ENCODE measurements at regions not wholly inside any gene's neighbourhood (a gene's known extent, or its start where the extent isn't known, plus 50 kb on each side); places are given as distances from the start of the nearest gene placed in this dataset.
"Not testable (repeated sequence)": the region's sequence is repeated elsewhere in the genome, so short reads cannot be mapped to it uniquely, and the experiment has no call there.

DNA sequence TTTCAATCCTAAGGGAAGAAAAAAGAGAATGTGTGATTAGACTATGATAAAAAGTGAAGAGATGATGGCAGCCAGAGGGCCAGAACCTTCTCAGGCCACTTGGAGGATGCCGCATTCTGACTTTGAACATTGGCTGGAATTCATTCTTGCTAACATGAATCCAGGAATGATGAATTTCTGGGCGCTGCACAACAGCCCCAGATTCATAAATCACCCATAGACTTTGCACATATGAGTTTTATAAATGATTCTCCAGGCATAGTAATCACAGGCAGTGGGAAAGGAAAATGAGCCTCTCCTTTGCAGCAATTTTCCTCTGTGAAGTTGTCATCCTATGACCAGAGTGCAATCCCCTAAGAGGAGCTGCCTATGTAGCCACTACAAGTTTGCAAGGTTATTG lies 555.4 kb downstream of the KCTD12 start:
- DNase-seq, result no peak

DNA sequence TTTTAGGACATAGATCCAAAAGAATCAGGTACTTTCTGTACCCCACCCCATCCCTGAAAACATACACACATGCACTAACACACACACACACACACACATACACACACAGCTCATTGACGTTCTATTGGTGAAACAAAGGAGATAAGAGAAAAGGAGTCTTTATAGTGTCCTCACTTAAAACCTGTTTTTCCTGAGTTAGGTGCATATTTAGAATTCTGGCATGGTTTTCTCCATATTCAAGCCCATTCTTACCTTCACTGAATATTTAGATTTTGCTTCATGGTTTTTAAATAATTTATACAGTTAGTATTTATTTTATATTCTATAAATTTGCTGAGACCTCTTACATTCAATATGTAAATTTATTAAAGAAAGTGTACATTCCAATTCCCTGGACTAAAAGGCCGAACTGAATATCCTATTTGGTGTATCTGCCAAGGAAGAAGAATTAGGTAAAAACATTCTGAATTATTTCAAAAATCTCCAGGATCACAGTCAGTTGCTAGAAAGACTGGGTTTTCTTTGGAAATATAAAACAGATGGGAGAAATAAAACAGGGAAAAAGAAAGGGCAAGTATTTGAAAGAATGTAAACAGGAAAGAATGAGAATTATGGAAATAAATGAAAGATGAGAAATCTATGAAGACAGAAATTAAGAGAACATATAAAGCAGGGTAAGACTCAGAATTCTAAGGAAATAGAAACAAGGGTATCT lies 556.2 kb downstream of the KCTD12 start:
- DNase-seq, result no peak

DNA sequence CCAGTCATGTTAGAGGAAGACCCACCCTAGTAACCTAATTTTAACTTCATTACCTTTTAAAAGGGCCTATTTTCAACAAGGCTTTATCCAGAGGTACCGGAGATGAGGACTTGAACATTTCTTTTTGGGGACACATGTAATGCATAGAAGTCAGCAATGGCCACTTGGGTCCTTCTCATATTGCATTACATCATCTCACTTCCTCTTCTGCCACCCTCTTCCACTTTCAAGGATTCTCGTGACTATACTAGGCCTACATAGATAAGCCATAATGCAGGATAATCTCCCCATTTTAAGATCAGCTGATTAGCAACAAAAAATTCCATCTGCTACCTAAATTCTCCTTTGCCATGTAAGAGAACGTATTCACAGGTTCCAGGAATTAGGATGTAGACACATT lies 557.2 kb downstream of the KCTD12 start:
- no peak for DNase-seq

DNA sequence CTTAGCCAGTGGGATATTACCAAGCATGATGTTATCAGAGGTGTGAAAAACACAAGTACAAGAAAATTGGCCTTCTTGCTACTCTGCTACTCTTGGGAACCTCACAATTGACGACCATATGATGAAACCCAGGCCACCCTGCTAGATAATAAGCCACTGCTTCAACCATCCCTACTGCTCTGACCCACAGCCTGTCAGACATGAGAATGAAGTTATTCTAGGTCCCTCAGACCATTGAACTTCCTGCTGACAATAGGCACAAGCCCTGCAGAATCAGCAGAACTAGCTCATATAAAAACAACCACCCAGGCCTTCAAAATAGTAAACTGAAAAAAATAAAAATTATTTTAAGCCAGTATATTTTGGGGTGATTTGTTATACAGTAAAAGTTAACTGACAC lies 559.9 kb downstream of the KCTD12 start:
- DNase-seq, result no peak

DNA sequence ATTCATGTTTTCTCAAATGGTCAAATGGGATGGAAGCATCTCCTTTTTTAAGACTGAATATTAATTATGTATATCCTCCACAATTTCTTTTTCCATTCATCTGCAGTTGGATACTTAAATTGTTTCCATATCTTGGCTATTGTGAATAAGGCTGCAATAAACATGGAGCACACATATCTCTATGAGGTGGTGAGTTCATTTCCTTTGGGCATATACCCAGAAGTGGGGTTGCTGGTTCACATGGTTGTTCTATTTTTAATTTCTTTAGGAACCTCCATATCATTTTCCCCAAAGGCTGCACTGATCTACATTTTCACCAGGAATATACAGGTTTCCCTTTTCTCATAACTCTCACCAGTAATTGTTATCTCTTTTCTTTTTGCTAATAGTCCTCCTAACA lies 566.3 kb downstream of the KCTD12 start:
- DNase-seq, result no peak

DNA sequence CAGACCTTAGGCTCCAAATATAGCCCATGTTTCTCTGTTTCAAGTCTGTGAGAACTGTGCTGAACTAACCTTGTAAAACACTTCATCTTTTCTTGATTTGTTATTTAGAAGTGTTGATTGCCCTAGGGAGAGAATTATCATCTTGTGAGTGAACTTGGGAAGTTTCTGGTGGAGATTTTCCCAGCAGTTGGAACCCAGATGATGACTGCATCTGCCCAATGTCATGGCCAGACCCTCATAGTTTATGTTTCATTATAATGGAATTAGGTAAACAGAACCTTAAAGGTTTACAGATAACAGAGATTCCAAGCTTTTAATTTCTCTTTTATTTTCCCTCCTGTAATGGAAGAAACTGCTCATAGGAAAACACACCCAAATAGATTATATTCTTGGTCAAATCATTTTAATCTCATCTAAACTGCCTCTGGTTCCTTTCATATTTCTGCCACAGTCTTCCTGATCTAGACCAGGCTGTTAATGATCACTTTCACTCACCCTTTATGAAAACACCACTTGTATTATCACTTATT lies 569.1 kb downstream of the KCTD12 start:
- no peak for DNase-seq

DNA sequence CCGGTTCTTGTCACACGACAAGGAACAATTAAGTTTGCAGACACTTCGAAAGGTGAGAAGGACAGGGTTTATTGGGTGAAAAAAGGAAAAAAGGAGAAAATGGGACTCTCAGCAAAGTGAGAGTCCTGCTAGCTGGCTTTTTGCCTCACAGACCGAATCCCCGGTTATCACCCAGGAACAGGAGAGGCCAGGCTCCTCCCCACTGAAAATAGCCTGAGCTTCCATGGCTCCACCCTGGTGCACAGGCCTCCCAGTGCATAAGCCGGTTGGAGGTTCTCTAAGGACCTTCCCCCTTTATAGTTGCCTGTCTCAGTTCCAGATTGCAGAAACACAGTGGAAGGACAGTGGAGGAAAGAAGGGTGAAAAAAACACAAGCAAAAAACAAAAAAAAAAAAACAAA lies 571.7 kb downstream of the KCTD12 start:
- no peak for DNase-seq

DNA sequence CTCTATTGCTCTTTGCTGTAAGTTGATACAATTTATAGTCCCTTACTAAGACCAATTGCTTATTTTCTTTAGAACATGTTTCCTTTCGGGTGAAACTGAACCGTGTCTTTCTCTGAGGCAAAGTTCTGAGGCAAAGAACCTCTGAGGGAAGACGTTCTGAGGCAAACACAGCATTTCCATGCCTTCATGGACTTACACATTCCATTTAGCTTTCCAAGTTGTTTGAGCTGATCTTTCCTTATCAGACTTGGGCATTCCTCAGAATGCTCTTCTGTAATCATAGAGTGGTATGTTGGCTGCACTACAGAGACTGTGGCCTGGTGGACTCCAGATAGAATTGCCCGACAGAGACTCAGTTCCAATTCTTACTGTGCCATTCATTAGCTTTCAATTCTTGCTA lies 579.1 kb downstream of the KCTD12 start:
- no peak for DNase-seq

DNA sequence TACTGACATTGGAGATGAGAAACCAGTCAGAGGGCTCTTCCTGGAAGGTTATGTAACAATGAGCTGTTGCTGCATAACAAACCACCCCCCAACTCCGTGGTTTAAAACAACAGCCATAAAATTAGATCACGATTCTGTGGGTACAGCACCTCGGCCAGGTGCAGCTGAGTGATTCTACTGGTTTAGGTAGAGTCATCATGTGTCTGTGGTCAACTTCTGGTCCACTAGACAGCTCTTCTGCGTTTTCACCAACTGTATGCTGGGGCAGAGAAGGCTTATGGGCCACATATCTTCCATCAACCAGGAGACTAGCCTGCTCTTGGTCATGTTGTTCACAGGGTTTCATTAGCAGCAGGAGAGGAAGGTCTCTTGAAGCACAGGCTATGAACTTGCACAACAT lies 585.5 kb downstream of the KCTD12 start:
- no peak for DNase-seq

DNA sequence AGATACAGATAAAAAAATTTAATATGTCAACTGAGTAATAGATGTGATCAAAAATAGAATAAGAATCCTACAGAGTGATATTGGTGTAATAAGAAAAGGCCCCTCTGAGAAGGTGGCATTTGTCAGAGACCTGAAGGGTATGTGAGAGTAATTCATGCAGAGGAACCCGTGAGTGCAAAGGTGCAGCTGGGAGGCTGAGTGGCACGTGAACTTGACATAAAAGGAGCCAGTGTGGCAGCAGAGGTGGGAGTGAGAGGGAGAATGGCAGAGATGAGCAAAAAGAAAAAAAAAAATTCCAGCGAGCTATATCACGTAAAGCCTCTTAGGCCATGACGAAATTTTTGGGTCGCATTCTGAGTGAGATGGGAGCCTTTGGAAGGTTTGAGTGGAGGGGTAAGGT lies 588.9 kb downstream of the KCTD12 start:
- DNase-seq, result no peak

DNA sequence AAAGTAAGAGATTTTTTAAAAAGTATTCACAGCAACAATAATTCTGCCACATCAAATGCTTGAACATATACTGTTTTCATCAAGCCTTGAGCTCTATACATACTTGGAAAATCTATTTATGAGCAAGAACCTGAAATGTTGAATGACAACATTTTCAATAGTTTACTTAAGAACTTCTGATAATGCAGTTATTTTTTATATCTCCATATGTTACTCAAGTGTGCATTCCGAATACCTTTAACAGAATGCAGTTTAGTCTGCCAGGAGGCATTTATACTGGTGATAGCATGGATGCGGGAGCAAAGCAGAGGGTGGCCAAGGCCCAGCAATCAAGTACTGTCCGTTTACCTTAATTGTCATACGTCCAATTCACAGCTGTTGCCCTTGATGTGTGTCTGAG lies 589.5 kb downstream of the KCTD12 start:
- no peak for DNase-seq

DNA sequence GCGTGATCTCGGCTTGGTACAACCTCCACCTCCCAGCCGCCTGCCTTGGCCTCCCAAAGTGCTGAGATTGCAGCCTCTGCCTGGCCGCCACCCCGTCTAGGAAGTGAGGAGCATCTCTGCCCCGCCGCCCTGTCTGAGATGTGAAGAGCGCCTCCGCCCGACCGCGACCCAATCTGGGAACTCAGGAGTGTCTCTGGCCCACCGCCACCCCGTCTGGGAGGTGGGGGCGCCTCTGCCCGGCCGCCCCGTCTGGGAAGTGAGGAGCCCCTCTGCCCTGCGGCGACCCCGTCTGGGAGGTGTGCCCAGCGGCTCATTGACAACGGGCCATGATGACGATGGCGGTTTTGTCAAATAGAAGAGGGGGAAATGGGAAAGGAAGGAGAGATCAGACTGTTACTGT lies 591.2 kb downstream of the KCTD12 start:
- DNase-seq, result not testable (repeated sequence)

DNA sequence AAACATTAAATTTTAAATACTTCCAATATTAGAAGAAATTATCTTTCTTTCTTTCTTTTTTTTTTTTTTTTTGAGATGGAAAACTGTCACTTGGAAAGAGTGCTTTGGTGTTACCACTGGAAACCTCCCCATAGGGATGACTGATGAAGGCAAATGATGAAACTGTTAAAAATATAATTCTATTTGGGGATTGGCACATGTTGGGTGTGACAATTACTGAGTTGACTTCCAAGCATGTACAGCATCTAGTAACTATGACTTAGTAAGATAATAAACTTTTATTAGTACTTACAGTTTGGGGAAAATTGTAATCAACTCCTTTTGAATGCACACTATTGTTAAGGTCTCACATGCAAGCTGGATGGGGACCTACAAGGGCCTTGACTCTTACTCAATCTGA lies 592.5 kb downstream of the KCTD12 start:
- DNase-seq, result no peak

DNA sequence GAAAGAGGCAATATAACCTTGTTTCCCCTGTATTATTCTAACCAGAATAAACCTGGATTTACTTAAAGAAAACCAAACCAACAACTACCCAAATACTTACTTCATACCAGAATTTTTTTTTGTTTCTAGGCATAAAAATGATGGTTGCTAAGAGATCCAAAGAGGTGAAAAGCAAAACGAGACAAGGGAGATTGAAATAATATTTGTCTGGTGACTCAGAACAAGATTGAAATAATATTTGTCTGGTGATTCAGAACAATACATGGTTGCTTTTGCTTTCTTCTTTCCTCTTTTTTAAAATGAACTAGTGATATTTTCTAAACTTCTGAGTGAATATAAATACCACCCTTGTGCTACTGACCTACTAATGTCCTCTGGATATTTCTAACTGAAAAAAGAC lies 592.9 kb downstream of the KCTD12 start:
- no peak for DNase-seq

DNA sequence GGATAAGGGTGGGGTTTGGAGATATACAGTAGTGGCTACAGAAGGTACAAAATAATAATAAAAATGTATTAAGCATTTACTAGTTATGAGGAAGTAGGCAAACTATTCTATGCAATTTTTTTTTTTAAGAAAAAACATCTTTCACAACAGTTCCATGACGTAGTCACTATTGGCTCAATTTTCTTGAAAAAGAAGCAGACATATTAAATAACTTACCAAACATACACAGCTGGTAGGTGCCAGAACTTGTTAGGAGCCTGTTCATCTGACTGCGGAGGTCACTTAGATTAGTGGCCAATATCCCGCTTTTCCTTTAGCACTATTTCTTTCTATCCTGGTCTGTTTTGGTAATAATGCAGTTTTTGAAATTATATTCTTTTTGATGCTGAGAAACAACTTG lies 593.5 kb downstream of the KCTD12 start:
- no peak for DNase-seq

DNA sequence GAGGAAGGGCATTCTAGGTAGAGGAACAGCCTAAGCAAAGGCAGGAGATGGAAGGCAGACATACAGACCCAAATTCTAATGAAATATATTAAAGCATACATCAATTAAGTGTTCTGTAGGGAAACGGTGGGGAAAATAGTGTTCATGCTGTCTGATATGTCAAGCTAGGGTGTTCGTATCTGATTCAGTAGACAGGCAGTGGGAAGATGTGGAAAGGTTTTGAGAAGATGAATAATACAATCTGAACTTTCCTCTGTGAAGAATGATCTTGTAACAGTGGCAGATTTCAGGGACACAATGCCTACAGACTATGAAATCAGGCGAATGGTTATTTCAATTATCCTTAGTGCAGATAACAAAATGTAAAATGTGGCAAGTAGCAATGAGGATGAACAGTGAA lies 594.2 kb downstream of the KCTD12 start:
- DNase-seq, result no peak

DNA sequence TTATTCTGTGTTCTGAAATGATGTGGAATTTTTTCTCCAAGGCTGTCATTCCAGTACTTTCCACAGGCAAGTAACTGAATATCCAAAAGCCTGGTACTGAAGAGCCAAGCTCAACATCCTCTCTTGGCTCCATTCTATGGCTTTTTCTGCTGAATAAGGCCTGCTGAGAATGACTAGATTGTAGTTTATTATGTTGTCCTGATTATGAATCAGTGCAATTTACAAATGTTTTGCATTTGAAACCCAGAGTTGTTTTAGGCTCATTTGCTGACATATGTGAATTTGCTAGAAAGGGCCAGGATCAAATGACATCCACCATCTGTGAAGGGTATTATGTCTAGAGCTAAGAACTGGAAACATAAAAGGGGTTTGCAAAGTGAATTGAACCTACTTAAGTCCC lies 596.6 kb downstream of the KCTD12 start:
- no peak for DNase-seq

DNA sequence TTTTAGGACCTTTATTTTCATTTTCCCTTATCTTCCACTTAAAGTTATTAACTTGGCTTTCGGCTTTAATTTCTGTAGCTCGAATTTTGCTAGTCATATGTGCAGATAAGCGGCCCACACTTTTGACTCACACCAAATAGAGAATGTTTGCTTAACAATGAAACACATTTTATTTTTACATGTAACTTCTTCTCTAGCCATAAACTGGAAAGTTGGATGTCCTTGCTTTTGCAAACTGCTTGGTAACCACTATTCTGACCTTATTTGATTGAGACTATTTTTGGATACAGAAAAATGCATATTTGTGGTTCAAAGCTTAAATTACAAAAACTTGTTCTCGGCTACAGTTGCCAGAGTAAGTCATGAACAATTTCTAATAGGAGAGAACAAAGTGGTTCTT lies 600.0 kb downstream of the KCTD12 start:
- no peak for DNase-seq

DNA sequence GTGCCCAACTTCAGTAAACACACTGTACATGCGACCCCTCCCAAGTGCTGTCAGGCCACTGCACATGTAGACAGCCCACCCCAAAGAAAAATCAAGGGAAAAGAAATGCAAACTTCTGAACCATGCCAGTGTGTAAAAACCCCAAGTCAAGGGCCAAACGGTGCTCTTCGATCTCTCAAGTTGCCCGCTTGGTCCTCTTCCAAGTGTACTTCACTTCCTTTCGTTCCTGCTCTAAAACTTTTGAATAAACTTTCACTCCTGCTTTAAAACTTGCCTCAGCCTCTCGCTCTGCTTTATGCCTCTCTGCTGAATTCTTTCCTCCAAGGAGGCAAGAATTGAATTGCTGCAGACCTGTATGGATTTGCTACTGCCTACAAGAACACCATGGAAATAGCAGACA lies 600.7 kb downstream of the KCTD12 start:
- no peak for DNase-seq

DNA sequence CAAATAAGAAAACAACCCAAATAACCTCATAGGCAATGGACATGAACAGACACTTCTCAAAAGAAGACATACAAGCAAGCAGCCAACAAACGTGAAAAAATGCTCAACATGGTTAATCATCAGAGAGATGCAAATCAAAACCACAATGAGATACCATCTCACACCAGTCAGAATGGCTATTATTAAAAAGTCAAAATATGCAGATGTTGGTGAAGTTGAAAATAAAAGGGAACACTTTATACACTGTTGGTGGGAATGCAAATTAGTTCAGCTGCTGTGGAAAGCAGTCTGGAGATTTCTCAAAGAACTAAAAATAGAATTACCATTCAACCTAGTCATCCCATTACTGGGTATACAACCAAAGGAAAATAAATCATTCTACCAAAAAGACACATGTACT lies 606.4 kb downstream of the KCTD12 start:
- not testable (repeated sequence) for DNase-seq

DNA sequence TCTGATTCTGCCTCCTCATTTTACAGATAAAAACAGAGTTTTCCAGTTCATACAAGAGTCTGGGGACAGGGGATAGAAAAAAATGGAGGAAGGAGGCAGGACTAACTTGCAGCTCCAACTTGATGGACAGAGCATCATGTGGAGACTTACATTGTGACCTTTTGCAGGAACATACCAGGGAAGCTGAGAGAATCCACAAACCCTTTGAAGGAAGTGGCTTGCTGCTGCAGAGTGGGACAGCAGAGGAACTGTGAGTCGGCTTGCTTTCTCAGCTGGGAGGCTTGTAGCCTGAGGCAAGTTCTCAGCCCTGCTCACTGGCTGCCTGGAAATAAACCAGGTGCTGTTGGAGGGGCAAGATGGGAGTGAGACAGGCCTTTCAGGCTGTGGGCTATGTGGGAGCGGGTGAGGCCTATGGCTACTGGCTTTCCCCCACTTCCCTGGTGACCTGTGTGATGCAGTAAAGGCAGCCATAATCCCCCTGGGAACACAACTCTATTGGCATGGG lies 614.4 kb downstream of the KCTD12 start:
- no peak for DNase-seq

DNA sequence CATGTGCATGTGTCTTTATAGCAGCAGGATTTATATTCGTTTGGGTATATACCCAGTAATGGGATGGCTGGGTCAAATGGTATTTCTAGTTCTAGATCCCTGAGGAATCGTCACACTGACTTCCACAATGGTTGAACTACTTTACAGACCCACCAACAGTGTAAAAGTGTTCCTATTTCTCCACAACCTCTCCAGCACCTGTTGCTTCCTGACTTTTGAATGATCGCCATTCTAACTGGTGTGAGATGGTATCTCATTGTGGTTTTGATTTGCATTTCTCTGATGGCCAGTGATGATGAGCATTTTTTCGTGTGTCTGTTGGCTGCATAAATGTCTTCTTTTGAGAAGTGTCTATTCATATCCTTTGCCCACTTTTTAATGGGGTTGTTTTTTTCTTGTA lies 617.9 kb downstream of the KCTD12 start:
- not testable (repeated sequence) for DNase-seq

DNA sequence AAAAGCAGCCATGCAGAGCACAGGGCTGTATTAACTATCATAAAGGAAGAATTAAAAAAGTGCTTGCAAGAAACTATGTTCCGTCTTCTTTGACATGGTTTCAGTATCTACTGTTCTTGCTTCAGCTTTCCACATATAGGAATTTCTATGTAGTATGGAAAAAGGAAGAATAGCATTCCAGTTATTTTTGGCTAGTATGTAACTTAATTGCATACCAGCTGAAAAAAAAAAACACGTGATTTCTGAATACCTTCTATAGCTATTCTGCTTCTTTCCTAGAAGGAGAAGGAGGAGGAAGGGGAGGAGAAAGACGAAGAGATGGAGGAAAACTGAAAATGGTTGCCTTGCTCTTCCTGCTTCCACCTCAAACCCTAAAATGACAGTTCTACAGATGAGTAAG lies 619.0 kb downstream of the KCTD12 start:
- DNase-seq, result no peak

DNA sequence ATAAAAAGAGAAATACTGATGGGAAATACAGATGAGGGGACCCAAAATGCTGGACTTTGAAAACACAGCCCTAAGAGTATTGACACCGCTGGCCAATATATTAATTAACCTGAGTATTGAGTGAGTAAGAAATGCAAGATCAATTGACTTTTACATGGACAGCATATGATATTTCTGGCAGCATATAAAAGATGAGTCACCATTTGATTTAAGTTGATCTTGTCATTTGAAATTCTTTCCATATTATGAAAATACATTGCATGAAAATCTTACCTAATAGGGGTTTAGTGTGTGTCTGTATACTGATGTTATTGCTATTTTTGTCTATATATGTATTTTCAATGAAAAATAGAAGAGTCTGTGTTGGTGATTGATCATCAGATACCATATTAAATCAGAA lies 619.6 kb downstream of the KCTD12 start:
- no peak for DNase-seq

DNA sequence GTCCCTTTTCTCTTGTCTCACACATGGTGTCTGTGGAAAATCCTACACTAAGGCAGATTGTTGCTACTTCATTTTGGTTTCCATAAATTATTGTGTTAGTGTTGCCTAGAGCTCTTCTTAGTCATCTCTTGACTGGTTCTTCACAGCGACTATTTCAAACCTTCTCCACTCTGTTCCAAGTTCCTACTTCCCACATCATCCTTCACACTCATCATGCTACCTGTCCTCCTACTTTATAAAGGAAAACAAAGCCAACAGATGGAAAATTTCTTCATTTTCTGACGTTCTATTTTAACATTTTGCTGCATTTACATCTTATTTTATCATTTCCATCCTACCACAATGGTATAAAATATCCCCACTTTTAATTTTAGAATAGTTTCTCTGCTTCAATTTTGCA lies 614.1 kb downstream of the LMO7 start:
- DNase-seq, result no peak
